ENCODE measurements at regions not wholly inside any gene's neighbourhood (a gene's known extent, or its start where the extent isn't known, plus 50 kb on each side); places are given as distances from the start of the nearest gene placed in this dataset.

DNA sequence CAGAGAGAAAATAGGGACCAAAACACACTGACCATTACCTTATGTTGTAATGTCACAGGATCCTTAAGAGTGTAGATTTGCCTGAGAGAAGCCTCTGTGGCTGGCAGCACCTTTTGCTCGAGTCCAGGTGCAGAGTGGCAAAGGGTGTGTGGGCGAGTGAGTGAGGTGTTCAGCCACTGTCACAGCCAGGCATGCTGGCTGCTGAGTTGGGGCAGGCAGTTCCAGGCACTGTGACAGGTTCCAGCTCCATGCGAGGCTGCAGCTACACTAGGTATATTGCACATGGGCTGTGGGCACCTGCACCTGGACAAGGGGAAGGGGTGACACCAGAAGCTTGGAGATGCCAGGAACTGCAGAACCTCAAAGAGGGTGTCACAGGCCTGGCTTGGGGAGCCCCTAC lies 1370.4 kb upstream of the PRMT6 start:
- Mint-ChIP-seq H3K4me3 (no peak overlapping the region), H3K27ac (no peak overlapping the region; a peak in 1 of 7 replicates), H3K9me3 (peaks cover 0 to 6% of the 10 kb centered on the region in 2 experiments; a peak in 3 of 5 replicates), H3K4me1 (no peaks in the 10 kb centered on the region), H3K36me3 (ENCODE audit: insufficient read depth in 1 of 3, low read depth in 3 of 3) (no peaks in the 10 kb centered on the region; a peak in 2 of 7 replicates), H3K27me3 (ENCODE audit: low read depth) (no peaks in the 10 kb centered on the region)
- H2BK15ac ChIP-seq (ENCODE audit: low read depth, low read length): no peak overlapping the region
- no CpG with 5 or more reads among the region's 3 CpGs for WGBS (ENCODE audit: extremely low coverage, insufficient read length, low lambda C conversion rate)
- no peak overlapping the region for H4K91ac ChIP-seq (ENCODE audit: insufficient read length, low read depth, low read length)
- H3K18ac ChIP-seq (ENCODE audit: insufficient read length, low read depth, low read length): no peak overlapping the region
- H2BK5ac ChIP-seq (ENCODE audit: insufficient read length, low read length): no peak overlapping the region
- H3K23me2 ChIP-seq (ENCODE audit: insufficient read length, low read depth, low read length, poor library complexity, severe bottlenecking): no peaks in the 10 kb centered on the region
- H3K4me2 ChIP-seq (ENCODE audit: insufficient read depth, insufficient read length, low read length): no peak overlapping the region
- H3T11ph ChIP-seq (ENCODE audit: low read length): no peak overlapping the region
- no peak overlapping the region for H3K9ac ChIP-seq (ENCODE audit: extremely low read depth, insufficient read length, low read length)
- TF ChIP-seq CTCF (conservative IDR thresholded peaks at IDR 0.05): no peak
- no peaks in the 10 kb centered on the region for H3K79me2 ChIP-seq (ENCODE audit: insufficient read depth, low read length)
- DNase-seq: no peak
- no peak overlapping the region for H2AK5ac ChIP-seq (ENCODE audit: insufficient read length, low read length)
- no peak overlapping the region for H3K14ac ChIP-seq (ENCODE audit: insufficient read depth, low read length)
- no peak overlapping the region for H2AFZ ChIP-seq (ENCODE audit: low read length)
- H4K5ac ChIP-seq (ENCODE audit: insufficient read length, low read depth, low read length): no peak overlapping the region
- H3K4ac ChIP-seq (ENCODE audit: low read depth, low read length): no peak overlapping the region
- no peaks in the 10 kb centered on the region for H3K9me3 ChIP-seq (ENCODE audit: control insufficient read depth, low read depth, low read length)
- no peak overlapping the region for H3K27ac ChIP-seq (ENCODE audit: insufficient read length, low read depth, low read length)
- H3K56ac ChIP-seq (ENCODE audit: insufficient read length, low read depth, low read length): no peak overlapping the region
- H3K23ac ChIP-seq (ENCODE audit: insufficient read length, low read depth, low read length): no peak overlapping the region
- no peaks in the 10 kb centered on the region for H3K4me1 ChIP-seq (ENCODE audit: insufficient read depth, low read length)
- H2BK120ac ChIP-seq (ENCODE audit: low read depth, low read length, poor library complexity, severe bottlenecking): no peak overlapping the region
- H2BK20ac ChIP-seq (ENCODE audit: low read depth, low read length, poor library complexity, severe bottlenecking): no peak overlapping the region
- H3K27me3 ChIP-seq (ENCODE audit: insufficient read depth, low read length): no peaks in the 10 kb centered on the region
- H4K20me1 ChIP-seq (ENCODE audit: control insufficient read depth, insufficient read depth, insufficient read length): no peaks in the 10 kb centered on the region
- no peak overlapping the region for H2BK12ac ChIP-seq (ENCODE audit: insufficient read length, low read depth, low read length)
- no peaks in the 10 kb centered on the region for H3K79me1 ChIP-seq (ENCODE audit: insufficient read depth, low read depth, low read length, poor library complexity, severe bottlenecking)
- no peak overlapping the region for H4K8ac ChIP-seq (replicated peaks; ENCODE audit: insufficient read length, low read depth, low read length)

Data from H9 (cell line).